GM18502 (cell line): ENCODE measurements at regions not wholly inside any gene's neighbourhood (a gene's known extent, or its start where the extent isn't known, plus 50 kb on each side); places are given as distances from the start of the nearest gene placed in this dataset.

Source experiments
- ATAC-seq: cut with Tn5 transposase; IDR thresholded peaks from one replicate; pipeline ENCODE4 v1.9.1; 2021; ENCODE audit warnings: mild to moderate bottlenecking; ENCODE audit not compliant: unreplicated experiment, poor library complexity

GRCh38 chr17:71974051-71974450 is 146.8 kb upstream of the SOX9 start:
- no peak for ATAC-seq

DNA sequence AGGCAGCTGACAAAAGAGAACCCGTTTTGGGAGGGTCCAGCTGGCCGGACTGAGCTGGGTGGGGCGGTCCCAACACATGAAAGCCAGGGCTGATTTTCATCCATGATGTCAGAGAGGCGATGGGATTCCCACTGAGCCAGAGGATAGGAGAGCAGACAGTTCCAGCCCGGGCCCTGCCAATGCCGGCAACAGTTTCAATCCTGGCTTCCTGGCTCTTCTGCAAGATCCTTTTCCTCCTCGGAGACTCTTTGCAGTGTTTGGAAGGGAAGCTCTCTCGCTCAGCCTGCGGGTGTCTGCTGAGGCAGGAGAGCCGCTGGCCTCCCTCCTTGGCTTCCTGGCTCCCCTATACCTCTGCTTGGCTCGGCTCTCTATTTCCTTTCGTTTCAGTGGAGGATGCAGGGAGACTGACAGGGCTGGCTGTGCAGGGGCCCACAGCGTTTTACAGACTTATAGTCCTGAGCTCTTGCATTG is 145.5 kb upstream of the SOX9 start:
- no peak for ATAC-seq

- no peak for ATAC-seq
Measured at GRCh38 chr17:71976011-71976649, 144.7 kb upstream of the SOX9 start.

DNA sequence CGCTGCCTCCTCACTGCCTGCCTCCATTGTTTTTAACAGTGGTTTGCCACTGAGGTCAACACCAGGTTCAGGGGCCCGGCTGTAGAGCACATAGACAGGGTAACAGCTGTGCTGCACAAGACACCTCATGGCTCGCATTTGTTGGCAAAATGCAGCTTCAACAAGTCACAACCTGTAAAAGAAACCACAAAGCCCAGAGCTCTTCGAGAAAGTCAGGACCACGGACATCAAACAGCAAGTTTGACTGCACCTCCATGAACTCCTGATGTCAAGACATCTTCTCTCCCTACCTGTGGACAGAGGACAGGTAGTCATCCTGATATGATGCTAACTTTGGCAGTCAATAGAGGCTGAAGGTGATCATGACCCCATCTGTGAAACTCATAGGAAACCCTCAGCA is 142.4 kb upstream of the SOX9 start:
- no peak for ATAC-seq

GRCh38 chr17:71980171-71980570 is 140.6 kb upstream of the SOX9 start:
- no peak for ATAC-seq

DNA sequence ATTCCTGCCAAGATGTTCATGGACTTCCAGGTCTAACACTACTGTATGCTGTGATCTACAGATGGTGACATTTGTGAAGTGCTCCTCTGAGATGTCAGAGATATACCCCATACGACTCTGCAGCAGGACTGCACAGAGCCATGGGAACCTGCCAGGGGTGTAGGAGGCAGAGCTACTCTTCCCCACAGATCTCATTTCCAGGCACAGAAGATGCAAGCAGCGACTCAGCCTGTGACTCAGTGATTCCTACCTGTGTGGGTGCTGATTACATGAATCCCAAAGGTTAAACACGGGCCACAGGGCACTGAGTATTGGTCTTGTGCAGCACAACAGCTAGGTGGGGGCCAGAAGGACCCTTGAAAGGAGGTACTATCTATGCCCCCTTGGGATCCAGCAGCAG is 137.0 kb upstream of the SOX9 start:
- ATAC-seq, result no peak

DNA sequence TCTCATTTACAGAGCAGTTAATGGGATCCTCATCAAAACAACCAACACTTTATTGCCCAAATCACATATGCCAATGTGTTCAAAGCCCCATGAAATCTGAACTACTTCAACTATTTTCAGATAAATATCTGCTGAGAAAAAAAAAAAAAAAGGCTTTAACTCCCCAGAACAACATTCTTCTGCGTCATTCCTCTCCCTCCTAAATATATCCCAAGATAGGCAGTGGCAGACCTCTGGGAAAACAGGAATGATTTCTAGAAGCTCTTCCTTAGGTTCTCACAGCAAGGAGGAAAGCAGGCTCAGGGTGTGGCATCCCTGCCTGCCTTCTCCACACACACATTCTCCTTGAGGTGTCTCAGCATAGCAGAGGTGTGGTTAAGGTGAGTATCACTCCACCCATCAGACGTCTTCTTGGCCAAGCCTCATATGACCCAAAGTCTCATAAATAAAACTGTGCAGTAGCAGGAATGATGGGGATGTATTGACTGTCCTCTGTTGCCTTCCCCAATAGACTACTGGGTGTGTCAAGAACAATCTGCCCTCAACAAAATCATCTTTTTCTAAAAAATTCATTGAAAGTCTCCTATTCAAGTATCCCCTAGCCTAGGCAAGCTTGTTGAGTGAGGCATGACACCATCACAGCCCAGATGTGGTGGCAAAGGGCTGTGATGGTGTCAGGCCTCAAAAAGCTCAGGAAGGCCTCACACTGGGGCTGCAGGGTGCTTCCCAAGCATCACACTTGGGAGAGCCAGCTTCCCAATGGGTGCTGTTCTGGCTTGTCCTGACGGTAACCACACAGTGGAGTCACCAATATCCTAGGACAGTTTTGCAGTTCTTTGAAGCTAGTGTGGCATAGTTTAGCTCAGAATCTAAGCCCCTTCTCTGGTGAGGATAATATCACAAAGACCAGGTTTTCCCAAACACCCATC is 135.4 kb upstream of the SOX9 start:
- ATAC-seq, result no peak

- ATAC-seq, result no peak
Measured at GRCh38 chr17:71986886-71987285, 133.9 kb upstream of the SOX9 start.

- peak; percentile 73 for ATAC-seq
Measured at GRCh38 chr17:71987634-71988033, 133.2 kb upstream of the SOX9 start.

- no peak for ATAC-seq
Measured at GRCh38 chr17:71989117-71989516, 131.7 kb upstream of the SOX9 start.

GRCh38 chr17:71993363-71993762 is 127.5 kb upstream of the SOX9 start:
- ATAC-seq, result no peak

DNA sequence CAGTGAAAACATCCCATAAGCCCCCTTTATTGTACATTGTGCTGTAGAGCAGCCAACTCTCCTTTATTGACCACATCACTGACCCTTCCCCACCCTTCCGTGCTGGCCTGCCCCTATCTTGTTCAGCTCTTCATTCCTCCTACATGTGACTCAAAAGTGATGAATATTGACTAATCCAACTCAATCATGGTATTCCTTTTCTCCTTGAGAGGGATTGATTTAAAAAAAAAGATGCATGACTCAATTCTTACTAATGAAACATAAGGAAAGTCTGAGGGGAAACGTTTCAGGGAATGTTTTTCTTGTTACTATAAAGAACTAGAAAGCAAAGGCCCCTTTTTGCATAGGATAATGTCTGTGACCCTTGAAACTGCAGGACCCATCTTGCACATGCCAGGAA is 125.2 kb upstream of the SOX9 start:
- no peak for ATAC-seq

DNA sequence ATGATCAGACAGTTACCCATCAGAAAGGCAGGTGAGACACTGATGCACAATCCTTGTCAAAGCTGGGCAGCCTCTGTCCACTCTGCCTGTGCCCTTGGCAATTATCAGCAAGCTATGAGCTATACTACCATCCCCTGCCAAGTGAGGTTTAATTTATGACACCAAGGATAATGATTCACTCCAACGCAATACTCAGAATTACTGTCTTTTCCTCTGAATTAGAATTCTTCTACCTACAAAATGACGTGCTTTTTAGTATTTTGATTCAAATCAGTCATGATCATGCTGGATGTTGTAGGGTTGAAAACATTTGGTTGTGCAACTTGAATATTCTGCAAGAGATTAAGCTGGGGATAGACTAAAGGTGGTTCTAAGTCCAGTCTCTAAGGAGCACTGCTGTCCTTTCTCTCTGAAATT is 116.8 kb upstream of the SOX9 start:
- no peak for ATAC-seq

GRCh38 chr17:72004611-72005331 is 116.0 kb upstream of the SOX9 start:
- ATAC-seq, result peak; percentile 65

DNA sequence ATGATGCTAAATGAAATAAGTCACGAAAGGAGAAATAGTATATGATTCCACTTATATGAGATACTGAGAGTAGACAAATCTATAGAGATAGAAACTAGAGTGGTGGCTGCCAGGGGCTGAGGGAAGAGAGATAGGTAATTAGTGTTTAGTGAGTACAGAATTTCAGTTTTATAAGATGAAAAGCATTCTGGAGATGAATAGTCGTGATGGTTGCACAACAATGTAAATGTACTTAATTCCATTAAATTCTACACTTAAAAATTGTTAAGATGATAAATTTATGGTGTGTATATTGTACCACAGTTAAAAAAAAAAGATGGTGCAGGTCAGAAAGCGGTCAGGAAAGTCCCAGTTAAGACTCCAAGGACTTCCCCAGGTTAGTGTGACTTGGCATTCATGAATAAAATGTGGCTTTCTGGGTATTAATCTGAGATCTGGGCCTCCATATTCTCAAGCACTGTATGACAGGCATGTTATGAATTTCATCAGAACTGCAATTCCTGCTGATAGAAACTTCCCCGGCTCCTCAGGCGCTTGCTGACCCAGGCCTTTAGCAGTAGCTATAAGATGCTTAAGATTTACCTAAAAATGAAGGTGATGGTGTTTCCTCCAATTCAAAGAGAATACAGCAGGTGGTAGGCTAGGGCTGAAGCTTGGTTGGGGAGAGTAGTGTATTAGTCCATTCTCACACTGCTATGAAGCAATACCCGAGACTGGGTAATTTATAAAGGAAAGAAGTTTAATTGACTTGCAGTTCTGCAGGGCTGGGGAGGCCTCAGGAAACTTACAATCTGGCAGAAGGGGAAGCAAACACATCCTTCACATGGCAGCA is 115.3 kb upstream of the SOX9 start:
- peak; percentile 68 for ATAC-seq

DNA sequence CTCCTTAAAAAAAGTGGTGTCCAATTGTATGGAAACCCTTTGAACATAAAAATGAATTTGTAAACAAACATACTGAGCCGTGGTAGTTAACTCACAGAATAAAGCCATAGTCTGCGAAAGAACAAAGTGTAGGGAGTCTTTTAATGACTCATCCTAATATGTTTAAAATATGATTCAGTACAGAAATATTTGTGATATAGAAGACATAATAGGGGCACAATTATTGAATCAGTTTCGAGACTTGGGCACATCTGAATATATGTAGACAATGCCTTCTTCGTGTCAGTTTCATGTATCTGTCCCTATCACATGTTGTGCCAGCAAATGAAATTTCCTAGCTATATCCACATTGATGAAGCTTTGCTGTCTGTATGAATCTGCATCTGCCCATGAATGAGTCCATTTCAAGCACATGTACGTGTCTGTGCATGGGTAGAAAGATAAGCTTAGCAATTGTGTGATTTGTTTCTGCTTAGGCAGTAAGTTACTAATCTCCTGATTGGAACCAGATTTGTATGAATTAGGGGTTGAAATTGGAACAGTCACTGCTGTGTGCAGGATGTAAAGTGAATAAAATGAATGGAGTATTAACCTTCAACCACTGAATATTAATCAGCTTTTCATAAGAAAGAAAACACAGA is 112.5 kb upstream of the SOX9 start:
- no peak for ATAC-seq

DNA sequence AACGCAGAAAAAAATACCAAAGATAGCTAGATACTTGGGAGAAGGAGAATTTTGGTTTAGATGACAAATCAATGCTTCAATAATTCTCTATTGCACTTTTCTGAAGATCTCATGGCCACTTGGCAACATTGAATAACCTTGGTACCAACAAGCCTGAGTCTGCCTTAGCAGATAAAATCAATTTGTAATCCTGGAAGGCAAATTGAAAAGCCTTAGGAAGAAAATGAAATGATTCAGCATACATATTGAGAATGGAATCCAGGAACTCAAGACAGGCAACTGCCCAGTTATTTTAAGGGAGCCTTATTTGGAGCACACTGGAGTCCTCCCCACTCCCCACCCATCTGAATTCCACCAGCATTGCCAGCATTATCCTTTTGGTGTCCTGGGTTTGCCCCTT is 109.3 kb upstream of the SOX9 start:
- no peak for ATAC-seq

DNA sequence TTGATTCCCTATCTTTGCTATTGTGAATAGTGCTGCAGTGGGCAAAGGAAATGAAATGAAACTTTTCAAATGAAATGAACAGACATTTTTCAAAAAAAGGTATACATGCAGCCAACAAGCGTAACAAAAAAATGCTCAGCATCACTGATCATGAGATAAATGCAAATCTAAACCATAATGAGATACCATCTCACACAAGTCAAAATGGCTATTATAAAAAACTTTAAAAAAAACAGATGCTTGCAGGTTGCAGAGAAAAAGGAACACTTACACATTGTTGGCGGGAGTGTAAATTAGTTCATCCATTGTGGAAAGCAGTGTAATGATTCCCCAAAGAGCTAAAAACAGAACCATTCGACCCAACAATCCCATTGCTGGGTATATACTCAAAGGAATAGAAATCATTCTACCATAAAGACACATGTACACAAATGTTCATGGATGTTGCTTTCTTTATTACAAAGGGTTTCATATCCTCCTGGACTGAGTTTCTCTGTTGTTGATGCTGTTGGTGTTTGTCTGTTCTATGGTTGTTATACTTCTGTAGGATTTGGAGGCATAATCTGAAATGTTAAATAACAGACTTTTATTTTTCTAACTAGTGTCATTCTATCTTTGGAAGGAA is 99.3 kb upstream of the SOX9 start:
- ATAC-seq, result peak; percentile 72
